IPS-NIHi7 (cell line): ENCODE measurements at regions not wholly inside any gene's neighbourhood (a gene's known extent, or its start where the extent isn't known, plus 50 kb on each side); places are given as distances from the start of the nearest gene placed in this dataset.
A peak's percentile ranks its signal among the peaks of the same experiment; 100 is the strongest.

Experiments
- DNase-seq: peaks from one replicate; pipeline ENCODE4 v3.0.0; 2012; ENCODE audit warnings: mixed read lengths; ENCODE audit errors: extremely low spot score

DNA sequence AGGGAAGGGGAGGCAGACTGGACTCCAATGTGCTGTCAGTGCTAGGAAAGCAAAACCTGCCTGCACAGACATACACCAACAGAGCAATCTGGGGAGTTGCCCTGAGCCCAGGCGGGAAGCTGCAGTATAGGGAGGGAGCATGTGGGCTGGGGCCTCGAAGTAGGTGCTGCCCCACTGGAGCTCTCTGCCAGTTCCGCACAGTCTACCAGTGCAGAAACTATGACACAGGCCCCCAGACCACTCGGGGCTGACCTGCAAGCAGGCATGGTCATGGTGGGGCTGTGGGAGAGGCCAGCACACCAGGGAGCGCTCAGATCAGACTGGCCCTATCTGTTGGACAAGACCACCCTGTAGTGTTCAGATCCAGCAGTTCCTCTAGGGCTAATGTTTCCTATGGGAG lies 344.1 kb upstream of the TRAM1L1 start:
- no peak for DNase-seq

DNA sequence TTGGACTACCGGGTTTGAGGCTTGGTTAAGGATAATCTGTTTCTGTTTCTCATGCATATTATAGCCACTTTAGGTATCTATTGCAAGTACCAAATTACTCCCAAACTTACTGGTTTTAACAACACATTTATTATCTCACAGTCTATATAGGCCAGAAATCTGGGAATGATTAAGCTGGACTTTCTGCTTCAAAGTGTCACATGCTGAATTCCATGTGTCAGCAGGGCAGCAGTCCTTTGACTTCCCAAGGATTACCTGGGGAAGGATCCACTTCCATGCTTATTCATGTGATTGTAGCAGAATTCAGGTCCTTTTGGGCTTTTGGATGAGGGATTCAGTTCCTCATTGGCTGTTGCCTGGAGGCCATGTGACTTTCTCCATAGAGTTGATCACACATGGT lies 349.0 kb upstream of the TRAM1L1 start:
- no peak for DNase-seq

DNA sequence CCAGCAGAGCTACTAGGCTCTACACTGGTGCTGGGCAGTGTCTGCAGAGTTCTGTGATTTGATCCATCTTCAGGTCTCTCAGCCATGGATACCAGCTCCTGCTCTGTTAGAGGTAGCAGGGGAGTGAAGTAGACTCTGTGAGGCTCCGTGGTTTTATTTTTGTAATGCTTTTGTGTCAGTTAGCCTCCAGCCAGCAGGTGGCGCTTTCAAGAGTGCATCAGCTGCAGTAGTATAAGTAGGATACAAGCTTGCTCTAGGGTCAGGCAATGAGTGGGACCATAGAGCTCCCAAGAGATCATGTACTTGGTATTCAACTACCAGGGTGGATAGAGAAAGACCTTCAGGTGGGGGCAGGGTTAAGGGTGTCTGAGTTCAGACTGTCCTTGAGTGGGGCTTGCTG lies 362.5 kb upstream of the TRAM1L1 start:
- DNase-seq: no peak

DNA sequence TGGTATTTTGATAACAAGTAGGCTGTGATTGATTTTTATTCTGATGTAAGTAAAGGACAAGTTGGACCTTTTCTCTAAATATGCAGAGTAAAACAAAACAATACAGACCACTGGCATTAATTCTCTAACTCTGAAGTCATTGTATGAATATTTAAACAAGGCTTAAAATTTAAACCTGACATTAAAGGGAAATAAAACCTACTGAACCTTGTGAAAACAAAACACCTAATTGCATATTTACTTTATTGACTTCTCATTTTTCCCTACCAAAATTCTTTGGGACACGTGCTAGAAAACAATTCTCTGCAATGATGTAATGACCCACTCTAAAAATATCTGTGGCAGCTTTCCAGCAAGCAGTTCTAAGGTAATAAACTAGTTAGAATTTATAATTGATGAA lies 369.7 kb upstream of the TRAM1L1 start:
- no peak for DNase-seq

DNA sequence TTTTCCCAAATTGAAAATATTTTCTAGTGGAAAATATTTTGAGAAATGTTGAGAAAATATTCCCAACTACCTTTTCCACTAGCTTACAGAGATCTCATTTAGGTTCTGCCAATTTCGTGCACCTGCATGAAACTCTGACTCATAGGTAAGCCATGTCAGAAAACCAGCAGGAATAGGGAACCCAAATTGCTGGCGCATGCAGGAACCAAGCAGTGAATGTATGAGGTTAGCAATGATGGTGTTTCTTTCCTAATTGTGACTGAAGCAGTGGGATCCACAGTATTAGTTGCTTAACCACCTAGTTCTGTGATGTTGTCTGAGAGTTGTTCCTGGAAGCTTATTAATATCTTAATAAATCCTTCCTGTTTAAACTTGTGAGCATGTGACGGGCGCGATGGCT lies 381.0 kb upstream of the TRAM1L1 start:
- peak; percentile 10 for DNase-seq

DNA sequence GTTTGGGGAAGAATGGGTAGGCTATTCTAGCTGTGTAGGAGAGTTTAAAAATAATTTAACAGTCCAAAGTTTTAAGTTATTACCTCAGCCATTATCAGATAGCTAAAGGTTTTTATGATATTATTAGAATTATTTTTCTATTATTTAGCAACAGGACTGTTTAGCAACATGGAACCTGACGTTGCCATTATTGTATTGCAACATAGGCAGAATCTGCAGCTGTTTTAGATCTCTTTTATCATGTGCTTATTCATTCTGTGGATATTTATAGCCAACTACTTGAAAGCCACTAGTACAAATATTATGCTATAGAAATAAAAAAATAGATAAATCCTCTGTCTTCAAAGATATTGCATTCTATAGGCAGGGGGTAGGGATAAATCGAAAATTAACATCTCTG lies 382.0 kb upstream of the TRAM1L1 start:
- DNase-seq: no peak

DNA sequence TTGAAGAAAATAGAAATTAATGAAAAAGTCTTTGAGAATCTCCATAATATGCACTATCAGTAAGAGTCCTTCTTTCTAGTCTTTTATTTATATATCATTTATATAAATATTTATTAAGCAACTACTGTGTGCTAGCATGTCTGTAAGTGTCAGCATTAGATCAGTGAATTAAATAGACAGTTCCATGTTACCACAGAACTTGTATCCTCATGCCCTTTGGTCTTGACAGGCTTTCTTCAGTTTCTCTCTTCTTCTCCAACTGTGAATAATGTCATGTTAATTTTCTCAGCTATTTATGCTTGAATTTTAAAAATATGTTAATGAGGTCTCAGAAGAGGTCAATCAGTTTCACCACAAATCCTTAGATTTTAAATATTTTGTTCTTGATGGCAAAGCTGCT lies 389.6 kb upstream of the TRAM1L1 start:
- DNase-seq: no peak

DNA sequence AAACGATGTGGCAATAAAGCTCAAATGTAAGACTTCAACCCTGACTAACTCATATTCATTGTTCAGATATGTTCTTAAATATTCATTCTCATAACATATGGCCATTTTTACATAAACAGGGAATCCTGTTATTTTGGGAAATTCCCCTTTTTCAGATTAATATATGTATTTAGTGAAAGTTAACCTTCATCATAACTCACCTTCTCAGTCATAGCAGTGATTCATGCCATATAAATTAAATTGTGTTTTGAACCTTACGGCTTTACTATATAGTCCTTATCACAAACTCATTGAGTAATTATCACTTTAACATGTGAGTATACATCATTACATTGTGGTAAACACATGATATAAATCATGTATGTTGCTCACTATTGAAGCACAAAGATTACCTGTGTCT lies 392.5 kb upstream of the TRAM1L1 start:
- DNase-seq: no peak

DNA sequence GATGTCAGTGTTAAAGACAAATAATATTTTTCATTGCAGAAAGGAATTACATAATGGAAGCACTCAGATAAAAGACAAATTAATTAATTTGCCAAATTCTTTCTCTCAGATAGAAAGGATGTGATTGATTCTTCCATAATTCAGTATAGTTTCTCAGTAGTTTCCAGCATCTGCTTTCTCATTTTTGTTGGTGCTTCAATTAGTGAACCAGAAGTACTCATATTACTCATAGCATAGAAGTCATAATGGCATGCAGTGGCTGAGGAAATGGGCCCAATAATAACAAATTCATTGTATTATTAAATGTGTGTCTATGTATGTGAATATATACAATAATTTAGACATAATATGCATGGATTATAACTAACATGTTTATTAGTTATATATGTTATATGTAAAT lies 393.3 kb upstream of the TRAM1L1 start:
- DNase-seq: no peak

DNA sequence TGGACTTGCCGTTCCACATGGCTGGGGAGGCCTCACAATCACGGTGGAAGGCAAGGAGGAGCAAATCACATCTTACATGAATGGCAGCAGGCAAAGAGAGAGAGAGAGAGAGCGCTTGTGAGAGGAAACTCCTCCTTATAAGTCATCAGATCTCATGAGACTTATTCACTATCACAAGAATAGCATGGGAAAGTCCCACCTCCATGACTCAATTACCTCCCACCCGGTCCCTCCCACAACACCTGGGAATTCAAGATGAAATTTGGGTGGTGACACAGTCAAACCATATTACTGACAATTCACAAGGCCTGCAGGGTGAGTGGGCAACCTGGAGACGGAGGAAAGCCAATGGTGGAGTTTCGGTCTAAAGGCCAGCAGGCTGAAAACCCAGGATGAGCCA lies 394.3 kb upstream of the TRAM1L1 start:
- no peak for DNase-seq

DNA sequence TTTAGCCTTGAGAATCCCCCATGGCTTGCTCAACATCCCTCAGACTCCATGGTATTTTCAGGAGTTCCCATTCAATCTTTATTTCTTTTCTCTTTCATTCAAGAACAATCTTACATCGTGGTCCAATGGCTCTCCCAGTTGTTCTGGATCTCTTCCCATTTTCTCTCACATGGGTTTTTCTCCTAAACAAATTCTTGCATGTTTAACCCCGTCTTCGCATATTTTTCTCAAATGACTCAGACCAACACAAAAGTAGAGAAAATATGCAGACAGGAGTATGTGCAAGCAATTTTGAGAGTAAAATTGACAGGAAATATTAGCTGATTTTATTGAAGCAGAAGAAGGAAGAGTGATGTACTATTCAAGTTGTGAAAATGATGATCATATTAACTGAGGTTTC lies 396.4 kb upstream of the TRAM1L1 start:
- DNase-seq: no peak

DNA sequence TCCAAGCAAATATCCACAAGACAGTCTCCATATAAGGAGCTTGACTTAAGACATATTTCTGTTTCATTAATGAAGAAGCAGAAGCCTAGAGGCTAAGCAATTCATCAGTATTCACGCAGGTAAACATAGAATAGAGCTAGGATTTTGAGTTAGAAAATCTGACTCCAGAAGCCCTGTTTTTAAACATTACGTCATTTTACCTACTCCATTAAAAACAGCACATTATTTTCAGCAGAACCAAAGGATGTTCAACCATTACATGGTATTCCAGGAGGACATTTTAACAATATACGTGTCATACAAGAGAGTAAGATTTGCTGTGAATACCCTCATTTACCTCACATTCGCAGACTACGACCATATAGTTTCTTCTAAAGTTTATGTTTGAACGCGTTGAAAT lies 403.3 kb upstream of the TRAM1L1 start:
- DNase-seq: no peak

DNA sequence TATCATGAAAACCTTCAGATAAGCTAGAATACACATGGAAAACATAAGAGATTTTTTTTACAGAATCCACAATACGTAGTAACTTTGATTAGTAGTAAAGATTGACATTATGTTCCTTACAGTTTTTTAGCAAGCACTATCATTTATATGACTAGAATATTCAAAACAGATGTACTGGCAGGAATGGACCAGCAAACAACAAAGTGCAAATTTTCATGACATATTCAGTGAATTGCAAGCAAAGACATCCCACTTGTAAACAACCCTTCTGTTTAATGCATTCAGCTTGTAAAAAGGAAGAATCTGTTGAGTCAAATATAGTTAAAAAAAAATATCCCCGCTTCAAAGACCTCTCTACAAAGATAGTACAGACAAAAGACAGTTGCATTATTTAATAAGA lies 403.7 kb upstream of the TRAM1L1 start:
- no peak for DNase-seq

DNA sequence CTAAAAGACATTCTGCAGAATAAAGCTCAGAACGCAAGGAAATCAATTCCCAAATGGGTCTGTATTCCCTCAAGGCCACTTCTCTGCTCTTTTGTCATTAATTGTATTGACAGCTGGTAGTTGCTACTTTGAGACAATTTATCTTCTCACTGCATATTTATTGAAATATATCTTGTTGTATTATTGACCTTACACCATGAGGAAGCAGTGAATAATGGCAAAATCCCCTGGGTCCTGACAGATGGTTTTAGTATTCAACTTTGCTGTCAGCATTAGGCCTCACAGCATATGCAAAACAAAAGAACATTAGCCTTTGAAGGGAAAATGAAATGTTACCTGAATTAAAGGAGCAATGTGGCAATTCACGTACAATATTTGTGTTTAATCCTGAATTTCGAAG lies 406.1 kb upstream of the TRAM1L1 start:
- DNase-seq: no peak

DNA sequence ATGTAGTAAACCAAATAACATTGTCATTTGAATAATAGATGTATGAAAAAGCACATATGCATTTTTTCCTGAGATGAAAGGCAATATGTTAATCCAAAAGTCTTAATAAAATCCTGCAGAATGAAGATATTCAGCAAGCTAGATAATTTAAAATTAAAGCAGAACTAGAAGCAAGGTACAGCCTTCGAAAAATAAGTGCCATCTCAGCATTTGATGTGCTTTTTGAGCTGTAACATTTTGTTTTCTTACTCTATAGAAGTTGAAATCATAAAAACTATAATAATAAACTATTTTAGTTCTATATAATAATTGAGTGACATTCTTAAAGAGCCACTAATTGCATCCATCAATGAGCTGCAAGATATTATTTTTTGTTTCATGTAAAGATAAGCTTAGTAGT lies 410.4 kb upstream of the TRAM1L1 start:
- DNase-seq: no peak

DNA sequence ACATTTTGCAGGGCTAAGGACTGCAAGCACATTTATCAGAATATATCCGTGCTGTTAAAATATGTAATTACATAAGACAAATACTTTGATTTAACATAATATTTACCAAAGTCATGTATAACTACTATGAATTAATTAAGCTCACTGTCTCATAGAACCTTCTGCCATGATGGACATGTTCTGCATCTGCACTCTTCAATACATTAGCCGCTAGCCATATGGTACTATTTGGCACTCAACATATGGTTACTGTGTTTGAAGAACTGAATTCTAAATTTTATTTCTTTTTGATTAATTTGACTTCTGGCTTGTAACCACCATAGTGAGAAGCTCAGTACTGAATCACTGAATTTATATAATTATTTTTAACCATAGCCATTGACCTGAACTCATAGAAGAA lies 427.0 kb upstream of the TRAM1L1 start:
- DNase-seq: no peak

DNA sequence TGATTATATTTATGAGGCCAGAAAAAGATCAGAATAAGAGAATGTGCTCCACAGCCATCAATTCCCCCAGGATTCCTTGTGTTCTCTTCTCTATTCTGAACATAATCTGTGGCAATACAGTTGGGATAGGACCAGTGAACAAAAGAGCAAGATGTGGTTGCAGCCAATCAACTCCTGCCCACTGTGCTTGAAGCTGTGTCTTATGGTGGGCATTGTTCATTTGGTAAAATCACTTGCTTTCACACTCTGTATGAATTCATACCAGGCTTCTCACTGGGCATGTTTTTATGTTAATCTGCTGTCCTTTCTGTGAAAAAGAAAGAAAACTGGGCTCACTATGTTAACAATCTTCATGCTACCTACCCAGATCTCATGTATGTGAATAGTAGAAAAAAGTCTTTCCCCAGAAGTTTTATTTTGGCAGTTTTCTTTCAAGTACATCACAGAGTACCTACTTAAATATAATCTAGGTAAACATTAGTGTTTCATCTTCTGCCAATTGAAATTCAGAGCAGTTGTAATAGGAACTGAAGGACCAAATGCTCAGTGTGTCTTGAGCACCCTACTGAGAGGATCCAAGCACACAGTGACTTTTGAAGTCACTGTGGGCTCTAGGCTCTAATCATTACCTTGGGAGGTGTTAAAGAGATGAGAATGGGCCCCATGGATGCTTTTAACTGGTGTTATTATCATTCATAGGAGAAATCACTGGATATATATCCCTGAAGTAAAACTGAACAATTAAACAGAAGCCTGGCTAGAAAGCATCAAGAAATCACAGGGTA lies 429.2 kb upstream of the TRAM1L1 start:
- no peak for DNase-seq

DNA sequence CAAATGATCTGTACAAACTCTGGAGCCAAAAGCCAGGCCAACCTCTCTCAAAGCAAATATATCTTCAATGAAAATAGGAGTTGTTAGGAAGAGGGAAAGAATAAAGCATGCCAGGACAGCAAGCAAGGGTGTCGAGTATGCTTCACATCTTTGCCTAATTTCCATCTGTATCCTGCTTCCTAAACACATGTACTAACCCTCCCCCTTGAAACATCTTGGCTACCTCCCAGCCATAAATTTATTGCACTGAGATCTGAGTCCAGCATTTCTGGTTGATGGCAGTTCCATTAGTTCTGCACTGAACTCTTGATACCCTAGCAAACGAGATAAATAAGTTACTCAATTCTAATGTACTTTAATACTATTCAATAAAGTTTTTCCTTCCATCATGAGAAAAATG lies 430.5 kb upstream of the TRAM1L1 start:
- DNase-seq: no peak

DNA sequence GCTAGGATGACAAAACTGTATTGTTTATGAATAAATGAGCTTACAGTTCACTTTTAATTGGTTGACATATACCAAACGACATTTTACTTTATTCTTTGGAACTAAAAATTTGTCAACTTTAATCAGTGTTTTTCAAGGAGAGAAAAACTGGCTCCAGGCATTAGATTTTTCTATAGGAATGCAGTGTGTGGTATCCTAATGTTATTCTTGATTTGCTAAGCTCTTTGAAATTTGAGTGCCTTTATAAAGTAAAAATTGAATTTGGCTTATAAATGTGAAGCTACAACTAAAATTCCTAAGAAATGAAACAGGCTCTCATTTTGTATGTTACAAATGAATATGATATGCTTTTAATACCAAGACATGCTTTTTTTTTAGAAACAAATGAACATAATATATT lies 442.2 kb upstream of the TRAM1L1 start:
- no peak for DNase-seq

DNA sequence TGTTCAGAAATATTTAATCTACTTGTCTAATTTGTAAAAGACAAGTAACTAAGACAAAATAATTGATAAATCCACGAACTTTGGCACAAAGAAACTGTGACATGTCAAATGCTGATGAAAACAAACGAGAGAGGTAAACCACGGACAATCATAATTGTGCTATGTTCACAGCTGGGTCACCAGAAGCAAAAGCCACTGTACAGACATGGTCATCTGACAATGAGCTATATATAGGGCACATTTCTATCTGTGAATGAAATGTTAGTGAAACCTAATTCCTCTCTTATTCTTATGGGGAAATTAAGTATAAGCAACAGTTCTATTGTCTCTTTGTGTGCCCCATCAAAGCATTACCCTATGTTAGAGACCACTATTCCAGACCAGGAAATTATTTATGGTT lies 444.0 kb upstream of the TRAM1L1 start:
- no peak for DNase-seq

DNA sequence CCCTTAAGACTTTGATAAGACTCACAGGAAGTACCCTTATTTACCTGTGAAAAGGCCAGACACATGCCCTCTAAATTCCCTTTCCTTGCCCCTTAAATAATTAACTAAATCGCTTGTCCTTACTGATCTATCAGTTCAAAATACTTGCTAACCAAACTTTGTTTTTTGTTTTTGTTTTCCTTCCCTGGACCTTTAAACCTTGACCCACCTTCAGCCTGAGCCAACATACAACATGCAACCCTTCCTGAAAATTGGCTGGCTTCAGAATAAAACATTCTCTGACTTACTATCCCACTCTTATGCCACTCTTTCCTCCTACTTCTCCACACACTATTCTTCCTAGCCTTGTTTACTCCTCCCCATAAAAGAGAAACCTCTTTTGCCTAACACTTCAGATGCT lies 448.1 kb upstream of the TRAM1L1 start:
- DNase-seq: no peak

DNA sequence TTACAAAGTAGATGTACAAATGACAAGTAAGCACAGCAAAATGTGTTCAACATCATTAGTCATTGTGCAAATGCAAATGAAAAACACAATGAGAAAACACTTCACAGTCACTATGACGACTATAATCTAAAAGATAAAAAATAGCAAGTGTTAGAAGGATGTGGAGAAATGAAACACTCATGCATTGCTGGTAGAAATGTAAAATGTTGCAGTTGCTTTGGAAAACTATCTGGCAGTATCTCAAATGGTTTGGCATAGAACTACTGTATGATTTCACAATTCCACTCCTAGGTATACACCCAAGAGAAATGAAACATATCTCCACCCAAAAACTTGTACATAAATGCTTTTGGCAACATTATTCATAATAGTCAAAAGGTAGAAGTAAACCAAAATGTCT lies 459.7 kb upstream of the TRAM1L1 start:
- no peak for DNase-seq

DNA sequence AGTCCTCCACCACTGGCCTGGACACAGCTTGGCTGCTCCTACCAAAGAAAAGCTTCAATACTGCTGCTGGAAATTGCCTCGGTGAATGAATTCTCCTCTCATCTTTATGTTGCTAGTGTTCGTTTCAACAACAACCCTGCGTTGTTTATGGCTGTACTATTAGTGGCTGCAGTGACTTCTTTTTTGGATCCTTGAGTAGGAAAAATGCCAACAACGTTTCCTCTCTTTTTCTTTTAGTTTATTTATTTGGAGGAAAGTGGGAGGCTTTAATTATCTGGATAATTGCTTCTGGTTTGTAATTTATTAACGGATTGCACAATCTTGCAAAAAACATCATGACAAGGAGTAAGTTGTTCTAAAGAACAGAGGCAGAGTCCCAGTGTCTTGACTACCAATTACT lies 464.1 kb upstream of the TRAM1L1 start:
- DNase-seq: no peak

DNA sequence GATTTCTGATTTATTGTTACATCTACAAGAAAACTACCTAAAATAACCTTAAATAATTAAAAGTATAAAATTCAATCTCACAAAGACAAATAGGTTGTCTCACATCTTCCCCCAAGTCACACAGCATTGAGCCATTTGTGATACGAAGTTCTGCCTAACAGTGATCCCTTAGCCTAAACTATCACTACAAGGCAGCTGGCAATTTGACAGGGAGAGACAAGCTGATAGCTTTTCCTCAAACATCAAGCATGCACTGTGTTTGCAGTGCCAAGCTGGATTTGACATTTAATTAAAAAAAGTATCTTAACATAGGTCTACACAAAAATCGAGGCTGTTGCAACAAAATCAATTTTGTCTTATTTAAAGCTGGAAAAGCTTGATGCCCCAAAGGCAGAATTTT lies 464.7 kb upstream of the TRAM1L1 start:
- no peak for DNase-seq
